Activated T-cell treated with anti-CD3 and anti-CD28 coated beads, Interleukin-2, amount 50 U/mL, for 48 hours (primary cell): ENCODE measurements at regions not wholly inside any gene's neighbourhood (a gene's known extent, or its start where the extent isn't known, plus 50 kb on each side); places are given as distances from the start of the nearest gene placed in this dataset.
"Not testable (repeated sequence)": the region's sequence is repeated elsewhere in the genome, so short reads cannot be mapped to it uniquely, and the experiment has no call there.

ENCODE experiments used
- DNase-seq, 2 experiments: peaks; one replicate each; pipeline ENCODE4 v3.0.0-alpha.2; 2020

GRCh38 chr14:34299360-34299759, 162.7 kb downstream of the SPTSSA start:
- no peak for DNase-seq

DNA sequence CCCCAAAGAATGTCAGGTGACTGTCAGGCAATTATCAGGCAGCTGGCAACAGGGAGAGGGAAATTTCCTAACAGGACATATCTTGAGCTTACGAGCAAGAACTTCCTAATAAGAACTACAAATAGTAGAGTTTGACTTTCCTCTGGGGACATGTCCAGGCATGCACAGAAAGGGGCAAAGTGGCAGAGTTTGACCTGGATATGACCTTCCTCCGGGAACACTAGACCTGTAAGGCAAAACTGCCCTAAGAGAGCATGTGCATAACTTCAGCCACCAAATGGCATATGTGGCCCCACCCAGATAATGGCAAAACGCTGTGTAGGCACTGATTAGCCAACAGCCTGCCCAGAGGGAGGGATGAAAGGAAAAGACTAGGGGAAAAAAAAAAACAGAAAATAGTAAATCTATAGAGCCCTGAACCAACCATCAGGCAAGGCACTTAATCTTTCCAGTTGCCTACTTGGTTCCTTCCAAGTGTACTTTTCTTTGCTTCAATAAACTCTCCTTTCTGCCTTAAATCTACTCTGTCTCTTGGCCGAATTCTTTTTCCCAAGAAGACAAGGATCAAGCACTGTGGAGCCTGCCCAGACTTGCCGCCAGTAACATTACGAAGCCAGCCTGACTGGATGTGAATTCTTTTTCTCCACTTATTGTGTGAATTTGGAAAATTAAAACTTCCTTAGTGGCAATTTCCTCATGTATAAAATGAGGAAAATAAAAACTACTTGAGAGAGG, 164.1 kb downstream of the SPTSSA start:
- DNase-seq: no peak

GRCh38 chr14:34283590-34283989, 178.4 kb downstream of the SPTSSA start:
- DNase-seq: no peak

DNA sequence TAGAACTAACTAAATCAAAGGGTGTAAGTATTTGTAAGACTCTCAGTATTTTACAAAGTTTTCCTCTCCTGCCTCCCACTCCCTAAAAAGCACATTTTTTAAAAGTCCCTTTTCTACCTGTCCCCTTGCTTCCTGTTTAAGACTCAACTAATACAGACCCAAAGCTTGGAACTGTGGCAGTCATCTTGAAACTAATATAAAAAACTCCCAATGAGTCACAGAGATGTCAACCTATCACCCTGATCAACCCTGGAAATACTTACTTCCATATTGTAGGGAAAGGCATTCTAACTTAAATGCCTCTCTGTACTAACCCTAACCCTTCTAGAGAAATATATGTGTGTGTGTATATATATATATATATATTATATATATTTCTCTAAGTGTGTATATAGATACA, 184.8 kb downstream of the SPTSSA start:
- no peak for DNase-seq

DNA sequence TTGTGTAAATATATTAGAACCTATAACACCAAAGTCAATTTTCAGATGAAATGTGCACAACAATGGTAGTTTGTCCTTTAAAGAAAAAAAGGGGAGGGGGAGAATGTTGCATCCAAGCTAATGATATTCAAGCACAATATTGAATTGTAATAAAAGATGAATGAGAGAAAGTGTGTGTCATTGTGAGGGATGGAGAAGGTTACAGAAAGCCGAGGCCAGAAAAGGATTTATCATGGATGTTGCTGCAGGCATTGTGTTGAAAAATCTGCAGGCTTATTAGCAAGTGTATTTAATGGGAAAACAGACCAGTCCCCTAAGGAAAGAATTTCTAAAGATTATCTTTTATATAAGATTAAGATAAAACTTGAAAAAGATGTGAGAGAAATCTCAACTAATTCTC, 186.5 kb downstream of the SPTSSA start:
- no peak for DNase-seq

DNA sequence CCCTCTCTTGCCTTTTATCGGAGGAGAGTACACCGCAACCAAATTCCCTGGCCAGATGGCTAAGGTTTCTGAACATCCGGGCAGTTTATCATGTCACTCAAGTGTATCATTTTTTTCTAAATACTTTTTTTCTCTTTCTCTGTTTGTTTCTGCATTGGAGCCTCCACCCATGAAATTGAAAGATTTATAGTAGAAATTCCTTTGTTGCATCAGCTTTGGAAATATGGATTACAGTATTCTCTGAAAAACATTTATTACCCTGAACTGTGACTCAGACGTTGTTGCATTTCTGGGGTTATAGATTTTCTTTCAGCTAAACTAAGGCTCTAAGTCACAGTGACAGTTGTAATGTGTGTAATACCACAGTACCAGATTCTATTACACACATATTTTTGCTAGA, 187.0 kb downstream of the SPTSSA start:
- DNase-seq: no peak

- not testable (repeated sequence) for DNase-seq
Observed at GRCh38 chr14:34273716-34274115, 188.3 kb downstream of the SPTSSA start.

- no peak for DNase-seq
Observed at GRCh38 chr14:34270361-34270760, 191.7 kb downstream of the SPTSSA start.

- DNase-seq: no peak
Observed at GRCh38 chr14:34266344-34266743, 195.7 kb downstream of the SPTSSA start.

DNA sequence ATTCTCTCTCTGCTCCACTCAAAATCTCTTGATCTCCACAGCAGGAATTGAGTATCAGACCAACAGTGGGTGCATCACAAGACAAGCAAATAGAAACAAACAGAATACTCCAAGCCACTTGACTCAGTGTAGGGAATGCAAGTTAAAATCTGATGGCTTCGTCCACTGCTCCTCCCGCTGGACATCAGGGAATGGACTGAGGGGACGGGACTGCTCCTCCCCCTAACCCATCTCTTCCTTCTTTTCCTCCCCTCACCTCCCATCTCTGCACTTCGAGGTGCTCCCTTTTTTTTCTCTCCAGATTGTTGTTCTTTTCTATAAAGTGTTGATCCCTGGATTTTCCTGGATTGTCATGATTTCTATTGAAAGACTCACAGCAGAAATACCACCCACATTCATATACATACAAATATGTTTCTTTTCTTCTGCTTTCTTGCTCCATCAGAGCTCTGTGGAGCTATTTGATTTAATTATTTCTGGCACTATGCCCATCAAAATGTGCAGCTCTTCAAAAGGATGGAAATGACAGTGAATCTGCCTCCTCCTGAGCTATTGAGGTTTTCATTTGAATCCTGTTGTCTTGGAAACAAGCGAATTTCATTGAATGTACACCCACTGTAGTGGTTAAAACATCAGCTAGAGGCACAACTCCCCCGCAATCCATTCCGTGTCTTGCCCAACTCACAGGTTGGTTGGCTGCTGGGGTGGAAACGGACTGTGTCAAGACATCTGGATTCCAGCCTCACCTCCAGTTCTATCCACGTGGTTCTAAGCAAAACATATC, 199.7 kb downstream of the SPTSSA start:
- DNase-seq: no peak

- no peak for DNase-seq
Observed at GRCh38 chr14:34259996-34260395, 202.0 kb downstream of the SPTSSA start.

- no peak for DNase-seq
Observed at GRCh38 chr14:34258318-34258717, 203.7 kb downstream of the SPTSSA start.

DNA sequence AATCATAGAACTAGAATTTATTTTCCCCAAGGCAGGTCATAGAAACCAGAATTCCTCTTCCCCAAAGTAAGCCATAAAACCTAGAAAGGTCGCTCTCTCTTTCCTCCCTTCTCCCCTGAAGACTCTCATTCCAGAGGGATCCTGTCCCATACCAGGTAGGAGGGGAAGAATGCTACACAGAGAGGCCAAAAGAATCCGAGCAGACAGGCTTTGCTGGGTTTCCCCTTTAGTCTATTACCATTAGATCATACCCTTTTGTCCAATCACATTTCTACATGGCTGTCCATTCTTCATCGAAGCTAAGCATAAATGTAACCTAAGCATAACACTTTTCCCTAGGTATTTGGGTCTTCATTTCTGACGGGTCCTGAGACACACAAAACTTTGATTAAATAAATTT, 204.5 kb downstream of the SPTSSA start:
- no peak for DNase-seq

- no peak for DNase-seq
Observed at GRCh38 chr14:34256223-34256622, 205.8 kb downstream of the SPTSSA start.

GRCh38 chr14:34254571-34254970, 207.5 kb downstream of the SPTSSA start:
- no peak for DNase-seq

- no peak for DNase-seq
Observed at GRCh38 chr14:34254031-34254430, 208.0 kb downstream of the SPTSSA start.

DNA sequence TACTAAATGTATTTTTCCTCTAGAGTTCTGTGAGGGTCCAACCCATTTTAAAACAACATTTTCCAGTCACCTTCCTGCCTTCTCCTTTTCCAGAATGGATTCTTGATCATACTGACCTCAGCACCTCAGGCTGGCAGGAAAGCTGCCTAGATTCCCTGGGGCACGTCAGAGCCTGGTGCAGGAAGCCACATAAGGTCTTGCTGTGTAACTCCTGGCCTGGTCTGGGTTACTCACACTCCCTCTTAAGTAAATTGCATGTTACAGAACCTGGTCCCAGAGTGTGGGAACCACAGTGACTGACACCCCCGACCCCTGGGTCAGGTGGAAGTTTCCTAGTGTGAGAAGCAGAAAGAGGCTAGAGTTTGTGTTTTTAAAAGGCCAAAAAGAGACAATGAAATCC, 209.8 kb downstream of the SPTSSA start:
- no peak for DNase-seq

- DNase-seq: no peak
Observed at GRCh38 chr14:34251662-34252061, 210.4 kb downstream of the SPTSSA start.

GRCh38 chr14:34250959-34251358, 211.1 kb downstream of the SPTSSA start:
- DNase-seq: no peak

DNA sequence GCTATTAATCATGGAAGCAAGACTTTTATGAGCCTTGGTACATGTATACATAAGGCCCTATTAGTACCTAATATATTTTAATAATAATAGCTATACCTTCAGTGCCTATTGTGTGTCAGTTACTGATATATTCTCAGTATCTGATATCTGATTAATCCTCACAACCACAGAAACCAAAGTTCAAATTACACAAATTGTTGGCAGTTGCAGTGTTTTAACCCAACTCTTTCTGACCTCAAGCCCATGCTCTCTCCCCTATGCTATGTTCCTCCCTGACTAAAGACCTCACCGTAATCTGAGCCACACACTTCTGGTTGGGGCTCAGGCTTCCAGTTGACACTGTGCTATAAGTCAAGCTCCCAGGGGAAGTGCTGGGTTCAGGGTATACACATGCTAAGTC, 214.4 kb downstream of the SPTSSA start:
- no peak for DNase-seq

GRCh38 chr14:34246206-34246605, 215.8 kb downstream of the SPTSSA start:
- DNase-seq: no peak

- no peak for DNase-seq
Observed at GRCh38 chr14:34243401-34243800, 218.6 kb downstream of the SPTSSA start.

GRCh38 chr14:34243001-34243400, 219.0 kb downstream of the SPTSSA start:
- DNase-seq: no peak

DNA sequence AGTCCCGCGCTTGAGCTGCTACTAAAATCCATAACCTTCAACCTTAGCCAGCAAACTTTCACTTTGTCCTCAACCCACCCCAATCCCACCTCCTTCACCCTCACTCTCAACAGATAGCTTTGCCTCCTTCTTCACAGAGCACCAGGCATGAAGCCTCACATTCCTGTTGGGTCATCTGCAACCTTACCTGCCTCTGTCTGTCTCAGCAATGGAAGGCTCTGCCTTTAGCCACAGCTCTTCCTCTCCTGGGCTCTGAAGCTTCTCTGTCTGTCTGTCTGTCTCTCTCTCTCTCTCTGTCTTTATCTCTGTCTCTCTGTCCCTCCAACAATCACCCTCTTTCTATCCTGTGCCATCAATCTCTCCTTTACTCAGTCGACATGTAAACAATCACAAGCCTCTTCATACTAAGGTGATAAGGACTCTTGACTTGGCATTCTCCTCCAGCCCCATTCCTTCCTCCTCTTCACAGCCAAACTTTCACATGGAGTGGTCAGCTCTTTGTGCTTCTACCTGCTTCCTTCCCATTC, 220.8 kb downstream of the SPTSSA start:
- no peak for DNase-seq
